HL-60 (cell line): ENCODE measurements at regions not wholly inside any gene's neighbourhood (a gene's known extent, or its start where the extent isn't known, plus 50 kb on each side); places are given as distances from the start of the nearest gene placed in this dataset.

ENCODE experiments used
- CTCF ChIP-seq: IDR thresholded peaks from one replicate; pipeline ENCODE4 v1.5.1; 2011; ENCODE audit warnings: low read length, control low read depth, inconsistent platforms; ENCODE audit not compliant: insufficient read depth
- GABPA ChIP-seq: IDR thresholded peaks from 2 replicates; pipeline ENCODE4 v1.6.1; 2012; ENCODE audit warnings: low read depth
- POLR2AphosphoS5 ChIP-seq: IDR thresholded peaks from 2 replicates; pipeline ENCODE4 v1.6.1; 2012; ENCODE audit warnings: low read depth
- TF ChIP-seq, protein P1 (sequence below): IDR thresholded peaks from 2 replicates; pipeline ENCODE4 v1.6.1; 2012; ENCODE audit warnings: low read depth; ENCODE audit not compliant: insufficient replicate concordance

DNA sequence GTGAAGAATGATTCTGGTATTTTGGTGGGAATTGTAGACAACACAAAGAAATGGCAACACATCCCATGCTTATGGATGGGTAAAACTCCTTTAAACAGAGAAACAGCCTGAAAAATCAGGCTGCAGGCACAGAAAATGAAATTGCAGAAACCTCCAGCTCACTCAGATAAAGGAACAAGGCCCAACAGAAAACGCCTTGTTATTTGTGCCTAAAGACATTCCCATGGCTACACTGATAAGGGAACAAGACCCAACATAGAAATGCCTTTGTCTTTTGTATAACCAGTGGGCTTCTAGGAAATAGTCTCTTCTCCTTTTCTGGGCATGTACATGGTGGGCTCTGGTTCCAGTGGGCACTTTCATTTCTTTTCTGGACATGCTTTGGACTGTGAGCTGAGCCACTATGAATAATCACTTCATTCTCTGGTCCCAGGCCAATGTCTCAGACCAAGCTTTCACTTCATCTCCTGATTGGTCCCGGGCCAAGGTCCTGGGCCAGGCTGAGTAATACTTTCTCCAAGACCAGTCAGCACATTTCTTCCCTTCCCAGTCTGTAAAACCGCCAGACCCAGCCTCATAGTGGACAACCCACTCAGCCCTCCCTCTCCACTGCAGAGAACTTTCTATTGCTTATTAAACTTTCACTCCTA is 160.5 kb downstream of the TBX22 start:
- no peak for TF ChIP-seq POLR2AphosphoS5
- no peak for TF ChIP-seq CTCF
- TF ChIP-seq GABPA: no peak
- TF ChIP-seq, protein P1, sequence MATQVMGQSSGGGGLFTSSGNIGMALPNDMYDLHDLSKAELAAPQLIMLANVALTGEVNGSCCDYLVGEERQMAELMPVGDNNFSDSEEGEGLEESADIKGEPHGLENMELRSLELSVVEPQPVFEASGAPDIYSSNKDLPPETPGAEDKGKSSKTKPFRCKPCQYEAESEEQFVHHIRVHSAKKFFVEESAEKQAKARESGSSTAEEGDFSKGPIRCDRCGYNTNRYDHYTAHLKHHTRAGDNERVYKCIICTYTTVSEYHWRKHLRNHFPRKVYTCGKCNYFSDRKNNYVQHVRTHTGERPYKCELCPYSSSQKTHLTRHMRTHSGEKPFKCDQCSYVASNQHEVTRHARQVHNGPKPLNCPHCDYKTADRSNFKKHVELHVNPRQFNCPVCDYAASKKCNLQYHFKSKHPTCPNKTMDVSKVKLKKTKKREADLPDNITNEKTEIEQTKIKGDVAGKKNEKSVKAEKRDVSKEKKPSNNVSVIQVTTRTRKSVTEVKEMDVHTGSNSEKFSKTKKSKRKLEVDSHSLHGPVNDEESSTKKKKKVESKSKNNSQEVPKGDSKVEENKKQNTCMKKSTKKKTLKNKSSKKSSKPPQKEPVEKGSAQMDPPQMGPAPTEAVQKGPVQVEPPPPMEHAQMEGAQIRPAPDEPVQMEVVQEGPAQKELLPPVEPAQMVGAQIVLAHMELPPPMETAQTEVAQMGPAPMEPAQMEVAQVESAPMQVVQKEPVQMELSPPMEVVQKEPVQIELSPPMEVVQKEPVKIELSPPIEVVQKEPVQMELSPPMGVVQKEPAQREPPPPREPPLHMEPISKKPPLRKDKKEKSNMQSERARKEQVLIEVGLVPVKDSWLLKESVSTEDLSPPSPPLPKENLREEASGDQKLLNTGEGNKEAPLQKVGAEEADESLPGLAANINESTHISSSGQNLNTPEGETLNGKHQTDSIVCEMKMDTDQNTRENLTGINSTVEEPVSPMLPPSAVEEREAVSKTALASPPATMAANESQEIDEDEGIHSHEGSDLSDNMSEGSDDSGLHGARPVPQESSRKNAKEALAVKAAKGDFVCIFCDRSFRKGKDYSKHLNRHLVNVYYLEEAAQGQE: no peak
